HepG2 (cell line): ENCODE measurements at regions not wholly inside any gene's neighbourhood (a gene's known extent, or its start where the extent isn't known, plus 50 kb on each side); places are given as distances from the start of the nearest gene placed in this dataset.

Experiments
- ATAC-seq: fragments of 200-7000 bp; cut with Tn5 transposase; 3 replicates; pipeline ENCODE4 v1.9.1; 2020; ENCODE audit warnings: mild to moderate bottlenecking, moderate library complexity
- BruUV-seq: library from RNA; stranded (reverse); fragments of 400-500 nt; replicated peaks from 2 replicates; lab custom pipeline; 2021; lab: Mats Ljungman, UMichigan
- CTCF ChIA-PET: fragments of 300-600 bp; formaldehyde crosslinking; extraction: SDS; loops from one replicate; lab custom pipeline; 2021; ENCODE audit warnings: low total read pairs, inconsistent platforms, low intra/inter-chr PET ratio; lab: Yijun Ruan, JAX
- POLR2A ChIA-PET: fragments of 350-600 bp; sonication (Branson Sonifier 250); formaldehyde crosslinking; loops from one replicate; lab custom pipeline; 2020; ENCODE audit warnings: antibody characterized with exemption, inconsistent platforms; lab: Yijun Ruan, JAX
- DNase-seq: peaks from one replicate; pipeline ENCODE4 v3.0.0-alpha.2; 2015; ENCODE audit warnings: low spot score
- FAIRE-seq: peaks from 3 replicates; lab custom pipeline; 2011; peaks lifted over from hg19 to GRCh38; lab: Jason Lieb, UNC
- H2AFZ ChIP-seq: one replicate; pipeline ENCODE4 v1.6.1; 2011; ENCODE audit warnings: low read length, inconsistent platforms
- H3K27ac ChIP-seq: fragments of 300-600 bp; 3 replicates; pipeline ENCODE4 v1.8.0; 2011; ENCODE audit warnings: mixed run types, mild to moderate bottlenecking, mixed read lengths, low read length, inconsistent platforms; ENCODE audit not compliant: insufficient read depth; ENCODE audit errors: extremely low read length
- H3K27me3 ChIP-seq, 2 experiments: fragments of 200-600 bp in 1 of 2; 2 replicates in 1 of 2; 3 replicates in 1 of 2; pipeline versions ENCODE4 v1.6.0 to v1.8.0; 2011; ENCODE audit warnings: low read length in 2 of 2, mild to moderate bottlenecking in 2 of 2, moderate library complexity in 2 of 2, inconsistent platforms in 1 of 2; ENCODE audit not compliant: insufficient read depth in 2 of 2, control insufficient read depth in 1 of 2
- H3K36me3 ChIP-seq, 2 experiments: fragments of 200-600 bp in 1 of 2; replicated peaks in 1 of 2; 2 replicates in 1 of 2; 3 replicates in 1 of 2; pipeline versions ENCODE4 v1.5.1 to v1.8.0; 2011; ENCODE audit warnings: low read length in 2 of 2, inconsistent platforms in 1 of 2; ENCODE audit not compliant: insufficient read depth in 2 of 2, control insufficient read depth in 1 of 2
- H3K4me1 ChIP-seq: 2 replicates; pipeline ENCODE4 v1.5.1; 2012; ENCODE audit warnings: low read length, inconsistent platforms; ENCODE audit not compliant: insufficient read depth
- H3K4me2 ChIP-seq: 2 replicates; pipeline ENCODE4 v1.6.0; 2011; ENCODE audit warnings: low read depth, low read length, inconsistent platforms
- H3K4me3 ChIP-seq, 3 experiments: fragments of 200-600 bp in 1 of 3; sonication (generic), shearing (Covaris generic) in 1 of 3; replicated peaks in 1 of 3; 2 replicates each; pipeline ENCODE4 v1.5.1; 2011 to 2016; ENCODE audit warnings: low read length in 3 of 3, inconsistent platforms in 2 of 3, low read depth in 2 of 3, mild to moderate bottlenecking in 2 of 3, control low read depth in 1 of 3, mixed read lengths in 1 of 3; ENCODE audit not compliant: insufficient read depth in 1 of 3
- H3K79me2 ChIP-seq: one replicate; pipeline ENCODE4 v1.6.1; 2011; ENCODE audit warnings: low read length, inconsistent platforms; ENCODE audit not compliant: insufficient read depth
- H3K9ac ChIP-seq: 2 replicates; pipeline ENCODE4 v1.6.0; 2011; ENCODE audit warnings: mild to moderate bottlenecking, low read depth, low read length, inconsistent platforms; ENCODE audit not compliant: insufficient read depth
- H3K9me3 ChIP-seq: 2 replicates; pipeline ENCODE4 v1.5.1; 2012; ENCODE audit warnings: mild to moderate bottlenecking, low read length
- H4K20me1 ChIP-seq: 2 replicates; pipeline ENCODE4 v1.6.0; 2011; ENCODE audit warnings: inconsistent platforms, mild to moderate bottlenecking, low read length, moderate library complexity; ENCODE audit not compliant: insufficient read depth
- ATRX ChIP-seq: sonication (generic); formaldehyde crosslinking; IDR thresholded peaks from 2 replicates; pipeline ENCODE4 v1.4.0; 2020; ENCODE audit warnings: missing genetic modification reagents, borderline replicate concordance
- JARID2 ChIP-seq: sonication (generic); formaldehyde crosslinking; IDR thresholded peaks from 2 replicates; pipeline ENCODE4 v1.8.1; 2023; ENCODE audit warnings: missing genetic modification reagents, inconsistent platforms; ENCODE audit not compliant: insufficient replicate concordance
- PHF8 ChIP-seq: sonication (generic); formaldehyde crosslinking; IDR thresholded peaks from 2 replicates; pipeline ENCODE4 v1.5.0; 2020; ENCODE audit warnings: missing genetic modification reagents
- TEAD3 ChIP-seq: optimal IDR thresholded peaks from 2 replicates; pipeline ENCODE3; 2016; ENCODE audit warnings: borderline replicate concordance
- ZKSCAN8 ChIP-seq: IDR thresholded peaks from 2 replicates; pipeline ENCODE4 v1.6.1; 2016; ENCODE audit warnings: borderline replicate concordance, missing genetic modification reagents, missing compliant biosample characterization
- ZNF343 ChIP-seq: sonication (generic); formaldehyde crosslinking; IDR thresholded peaks from 2 replicates; pipeline ENCODE4 v1.4.0; 2020; ENCODE audit warnings: mild to moderate bottlenecking, missing genetic modification reagents
- ZNF468 ChIP-seq: sonication (generic); formaldehyde crosslinking; IDR thresholded peaks from 2 replicates; pipeline ENCODE4 v1.8.0; 2022; ENCODE audit warnings: mild to moderate bottlenecking, moderate library complexity, missing genetic modification reagents
- ZNF776 ChIP-seq: sonication (generic); formaldehyde crosslinking; IDR thresholded peaks from 2 replicates; pipeline ENCODE4 v1.4.0; 2020; ENCODE audit warnings: mild to moderate bottlenecking, missing genetic modification reagents
- ZSCAN29 ChIP-seq: sonication (generic); formaldehyde crosslinking; conservative IDR thresholded peaks from 2 replicates; pipeline ENCODE4 v1.4.0; 2020; ENCODE audit warnings: mild to moderate bottlenecking, missing genetic modification reagents
- WGBS: methylation state at CpG from one replicate; pipeline ENCODE4 v1.1.6; 2017; ENCODE audit warnings: low lambda C conversion rate; 5-methylcytosine and 5-hydroxymethylcytosine counted together
- in situ Hi-C: cut with HindIII; loops from 2 replicates; pipeline ENCODE4 v1.10.0; 2017; ENCODE audit warnings: low pct_unique_long_range_greater_than_20kb; ENCODE audit not compliant: extremely low pct_ligation_motif_present
- intact Hi-C: fragments of 100-400 bp; cut with micrococcal nuclease; formaldehyde crosslinking; loops from one replicate; pipeline ENCODE4 v1.10.0; 2022; ENCODE audit not compliant: unreplicated experiment
- TF ChIP-seq, protein P1 (sequence below): IDR thresholded peaks from 2 replicates; pipeline ENCODE4 v1.6.1; 2016; ENCODE audit warnings: missing compliant biosample characterization, missing genetic modification reagents, borderline replicate concordance
- TF ChIP-seq, protein P2 (sequence below): sonication (generic); formaldehyde crosslinking; IDR thresholded peaks from 2 replicates; pipeline ENCODE4 v1.8.0; 2022; ENCODE audit warnings: missing genetic modification reagents, low read depth, mild to moderate bottlenecking, borderline replicate concordance
- TF ChIP-seq, protein P3 (sequence below): sonication (generic); formaldehyde crosslinking; IDR thresholded peaks from 2 replicates; pipeline ENCODE4 v1.9.0; 2021; ENCODE audit warnings: missing genetic modification reagents, borderline replicate concordance

DNA sequence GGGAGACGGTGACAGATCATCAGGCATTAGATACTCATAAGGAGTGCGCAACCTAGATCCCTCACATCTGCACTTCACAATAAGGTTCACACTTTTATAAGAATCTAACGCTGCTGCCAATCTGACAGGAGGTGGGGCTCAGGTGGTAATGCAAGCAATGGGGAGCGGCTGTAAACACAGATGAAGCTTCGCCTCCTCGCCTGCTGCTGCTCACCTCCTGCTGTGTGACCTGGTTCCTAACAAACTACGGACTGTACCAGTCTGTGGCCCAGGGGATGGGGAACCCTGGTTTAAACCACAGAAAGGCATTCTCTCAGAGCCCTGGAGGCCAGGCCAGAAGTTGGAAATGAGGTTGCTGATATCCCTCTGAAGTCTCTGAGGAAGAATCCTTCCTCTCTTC lies 323.6 kb downstream of the DRD1 start:
- H4K20me1 ChIP-seq: no peaks in the 10 kb centered on the region
- no peak for TF ChIP-seq ZNF776 (CRISPR knock-in tag)
- TF ChIP-seq ATRX (CRISPR knock-in tag): no peak
- no peak for TF ChIP-seq ZSCAN29
- TF ChIP-seq TEAD3 (CRISPR knock-in tag): no peak
- TF ChIP-seq, protein P1, sequence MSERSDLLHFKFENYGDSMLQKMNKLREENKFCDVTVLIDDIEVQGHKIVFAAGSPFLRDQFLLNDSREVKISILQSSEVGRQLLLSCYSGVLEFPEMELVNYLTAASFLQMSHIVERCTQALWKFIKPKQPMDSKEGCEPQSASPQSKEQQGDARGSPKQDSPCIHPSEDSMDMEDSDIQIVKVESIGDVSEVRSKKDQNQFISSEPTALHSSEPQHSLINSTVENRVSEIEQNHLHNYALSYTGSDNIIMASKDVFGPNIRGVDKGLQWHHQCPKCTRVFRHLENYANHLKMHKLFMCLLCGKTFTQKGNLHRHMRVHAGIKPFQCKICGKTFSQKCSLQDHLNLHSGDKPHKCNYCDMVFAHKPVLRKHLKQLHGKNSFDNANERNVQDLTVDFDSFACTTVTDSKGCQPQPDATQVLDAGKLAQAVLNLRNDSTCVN (CRISPR knock-in tag): no peak
- no peak for TF ChIP-seq ZKSCAN8 (CRISPR knock-in tag)
- TF ChIP-seq ZNF468 (CRISPR knock-in tag): no peak
- TF ChIP-seq PHF8 (CRISPR knock-in tag): no peak
- no peak for TF ChIP-seq JARID2 (CRISPR knock-in tag)
- TF ChIP-seq, protein P2, sequence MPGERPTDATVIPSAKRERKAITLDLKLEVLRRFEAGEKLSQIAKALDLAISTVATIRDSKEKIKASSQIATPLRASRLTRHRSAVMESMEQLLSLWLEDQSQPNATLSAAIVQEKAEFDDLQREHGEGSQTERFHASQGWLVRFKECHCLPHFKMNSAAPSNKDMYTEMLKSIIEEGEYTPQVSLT (CRISPR knock-in tag): no peak
- TF ChIP-seq, protein P3, sequence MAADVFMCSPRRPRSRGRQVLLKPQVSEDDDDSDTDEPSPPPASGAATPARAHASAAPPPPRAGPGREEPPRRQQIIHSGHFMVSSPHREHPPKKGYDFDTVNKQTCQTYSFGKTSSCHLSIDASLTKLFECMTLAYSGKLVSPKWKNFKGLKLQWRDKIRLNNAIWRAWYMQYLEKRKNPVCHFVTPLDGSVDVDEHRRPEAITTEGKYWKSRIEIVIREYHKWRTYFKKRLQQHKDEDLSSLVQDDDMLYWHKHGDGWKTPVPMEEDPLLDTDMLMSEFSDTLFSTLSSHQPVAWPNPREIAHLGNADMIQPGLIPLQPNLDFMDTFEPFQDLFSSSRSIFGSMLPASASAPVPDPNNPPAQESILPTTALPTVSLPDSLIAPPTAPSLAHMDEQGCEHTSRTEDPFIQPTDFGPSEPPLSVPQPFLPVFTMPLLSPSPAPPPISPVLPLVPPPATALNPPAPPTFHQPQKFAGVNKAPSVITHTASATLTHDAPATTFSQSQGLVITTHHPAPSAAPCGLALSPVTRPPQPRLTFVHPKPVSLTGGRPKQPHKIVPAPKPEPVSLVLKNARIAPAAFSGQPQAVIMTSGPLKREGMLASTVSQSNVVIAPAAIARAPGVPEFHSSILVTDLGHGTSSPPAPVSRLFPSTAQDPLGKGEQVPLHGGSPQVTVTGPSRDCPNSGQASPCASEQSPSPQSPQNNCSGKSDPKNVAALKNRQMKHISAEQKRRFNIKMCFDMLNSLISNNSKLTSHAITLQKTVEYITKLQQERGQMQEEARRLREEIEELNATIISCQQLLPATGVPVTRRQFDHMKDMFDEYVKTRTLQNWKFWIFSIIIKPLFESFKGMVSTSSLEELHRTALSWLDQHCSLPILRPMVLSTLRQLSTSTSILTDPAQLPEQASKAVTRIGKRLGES (CRISPR knock-in tag): no peak
- TF ChIP-seq ZNF343 (CRISPR knock-in tag): no peak
- H3K79me2 ChIP-seq: no peaks in the 10 kb centered on the region
- H2AFZ ChIP-seq: no peak overlapping the region
- in situ Hi-C loops: no loop called here
- ChIA-PET CTCF (no interaction called here), POLR2A (no interaction called here)
- H3K27me3 ChIP-seq: peaks cover 0 to 7% of the 10 kb centered on the region in 2 experiments; a peak in 3 of 5 replicates
- BruUV-seq: no TSS peak
- FAIRE-seq (no peak), ATAC-seq (no peak), DNase-seq (no peak)
- no peaks in the 10 kb centered on the region for H3K9me3 ChIP-seq
- H3K4me3 ChIP-seq: no peak overlapping the region
- 21% methylated on average over 6 of the region's 7 CpGs for whole genome bisulfite sequencing
- H3K36me3 ChIP-seq: no peaks in the 10 kb centered on the region
- intact Hi-C loops: no loop called here
- H3K4me1 ChIP-seq: no peaks in the 10 kb centered on the region
- H3K27ac ChIP-seq: no peak overlapping the region
- no peak overlapping the region for H3K4me2 ChIP-seq
- no peak overlapping the region for H3K9ac ChIP-seq
